HepG2 (cell line): ENCODE measurements at regions not wholly inside any gene's neighbourhood (a gene's known extent, or its start where the extent isn't known, plus 50 kb on each side); places are given as distances from the start of the nearest gene placed in this dataset.

ENCODE experiments used
- ATAC-seq: fragments of 200-7000 bp; cut with Tn5 transposase; 3 replicates; pipeline ENCODE4 v1.9.1; 2020; ENCODE audit warnings: mild to moderate bottlenecking, moderate library complexity
- BruUV-seq: library from RNA; stranded (reverse); fragments of 400-500 nt; replicated peaks from 2 replicates; lab custom pipeline; 2021; lab: Mats Ljungman, UMichigan
- CTCF ChIA-PET: fragments of 300-600 bp; formaldehyde crosslinking; extraction: SDS; loops from one replicate; lab custom pipeline; 2021; ENCODE audit warnings: low total read pairs, inconsistent platforms, low intra/inter-chr PET ratio; lab: Yijun Ruan, JAX
- POLR2A ChIA-PET: fragments of 350-600 bp; sonication (Branson Sonifier 250); formaldehyde crosslinking; loops from one replicate; lab custom pipeline; 2020; ENCODE audit warnings: antibody characterized with exemption, inconsistent platforms; lab: Yijun Ruan, JAX
- DNase-seq: peaks from one replicate; pipeline ENCODE4 v3.0.0-alpha.2; 2015; ENCODE audit warnings: low spot score
- FAIRE-seq: peaks from 3 replicates; lab custom pipeline; 2011; peaks lifted over from hg19 to GRCh38; lab: Jason Lieb, UNC
- H2AFZ ChIP-seq: one replicate; pipeline ENCODE4 v1.6.1; 2011; ENCODE audit warnings: low read length, inconsistent platforms
- H3K27ac ChIP-seq: fragments of 300-600 bp; 3 replicates; pipeline ENCODE4 v1.8.0; 2011; ENCODE audit warnings: mixed run types, mild to moderate bottlenecking, mixed read lengths, low read length, inconsistent platforms; ENCODE audit not compliant: insufficient read depth; ENCODE audit errors: extremely low read length
- H3K27me3 ChIP-seq, 2 experiments: fragments of 200-600 bp in 1 of 2; 2 replicates in 1 of 2; 3 replicates in 1 of 2; pipeline versions ENCODE4 v1.6.0 to v1.8.0; 2011; ENCODE audit warnings: low read length in 2 of 2, mild to moderate bottlenecking in 2 of 2, moderate library complexity in 2 of 2, inconsistent platforms in 1 of 2; ENCODE audit not compliant: insufficient read depth in 2 of 2, control insufficient read depth in 1 of 2
- H3K36me3 ChIP-seq, 2 experiments: fragments of 200-600 bp in 1 of 2; replicated peaks in 1 of 2; 2 replicates in 1 of 2; 3 replicates in 1 of 2; pipeline versions ENCODE4 v1.5.1 to v1.8.0; 2011; ENCODE audit warnings: low read length in 2 of 2, inconsistent platforms in 1 of 2; ENCODE audit not compliant: insufficient read depth in 2 of 2, control insufficient read depth in 1 of 2
- H3K4me1 ChIP-seq: 2 replicates; pipeline ENCODE4 v1.5.1; 2012; ENCODE audit warnings: low read length, inconsistent platforms; ENCODE audit not compliant: insufficient read depth
- H3K4me2 ChIP-seq: 2 replicates; pipeline ENCODE4 v1.6.0; 2011; ENCODE audit warnings: low read depth, low read length, inconsistent platforms
- H3K4me3 ChIP-seq, 3 experiments: fragments of 200-600 bp in 1 of 3; sonication (generic), shearing (Covaris generic) in 1 of 3; replicated peaks in 1 of 3; 2 replicates each; pipeline ENCODE4 v1.5.1; 2011 to 2016; ENCODE audit warnings: low read length in 3 of 3, inconsistent platforms in 2 of 3, low read depth in 2 of 3, mild to moderate bottlenecking in 2 of 3, control low read depth in 1 of 3, mixed read lengths in 1 of 3; ENCODE audit not compliant: insufficient read depth in 1 of 3
- H3K79me2 ChIP-seq: one replicate; pipeline ENCODE4 v1.6.1; 2011; ENCODE audit warnings: low read length, inconsistent platforms; ENCODE audit not compliant: insufficient read depth
- H3K9ac ChIP-seq: 2 replicates; pipeline ENCODE4 v1.6.0; 2011; ENCODE audit warnings: mild to moderate bottlenecking, low read depth, low read length, inconsistent platforms; ENCODE audit not compliant: insufficient read depth
- H3K9me3 ChIP-seq: 2 replicates; pipeline ENCODE4 v1.5.1; 2012; ENCODE audit warnings: mild to moderate bottlenecking, low read length
- H4K20me1 ChIP-seq: 2 replicates; pipeline ENCODE4 v1.6.0; 2011; ENCODE audit warnings: inconsistent platforms, mild to moderate bottlenecking, low read length, moderate library complexity; ENCODE audit not compliant: insufficient read depth
- ETS1 ChIP-seq: sonication (generic); formaldehyde crosslinking; IDR thresholded peaks from 2 replicates; pipeline ENCODE4 v1.4.0; 2020; ENCODE audit warnings: missing genetic modification reagents
- IRF1 ChIP-seq: sonication (generic); formaldehyde crosslinking; IDR thresholded peaks from 2 replicates; pipeline ENCODE4 v1.4.0; 2020; ENCODE audit warnings: low read depth, mild to moderate bottlenecking, missing genetic modification reagents
- KAT7 ChIP-seq: IDR thresholded peaks from 2 replicates; pipeline ENCODE4 v1.6.1; 2018; ENCODE audit warnings: borderline replicate concordance, missing compliant biosample characterization
- POLR2A ChIP-seq, 2 experiments: IDR thresholded peaks; 2 replicates each; pipeline ENCODE4 v1.6.1; 2011; ENCODE audit warnings: low read depth in 2 of 2, low read length in 2 of 2, mild to moderate bottlenecking in 1 of 2, moderate library complexity in 1 of 2; ENCODE audit not compliant: insufficient read depth in 1 of 2
- RBFOX2 ChIP-seq: fragments of 200-400 bp; formaldehyde crosslinking; IDR thresholded peaks from 2 replicates; pipeline ENCODE4 v1.6.1; 2017; ENCODE audit warnings: low read depth, mild to moderate bottlenecking, low read length
- RBM22 ChIP-seq: fragments of 200-400 bp; formaldehyde crosslinking; optimal IDR thresholded peaks from 2 replicates; pipeline ENCODE3; 2017; ENCODE audit warnings: mild to moderate bottlenecking, low read length, moderate library complexity
- SRSF1 ChIP-seq: fragments of 200-400 bp; formaldehyde crosslinking; optimal IDR thresholded peaks from 2 replicates; pipeline ENCODE3; 2017; ENCODE audit warnings: mild to moderate bottlenecking, low read depth, low read length, moderate library complexity
- USF2 ChIP-seq, 2 experiments: sonication (generic) in 1 of 2; formaldehyde crosslinking in 1 of 2; IDR thresholded peaks; 2 replicates each; pipeline versions ENCODE4 v1.5.1 to v1.6.1; 2011 to 2020; ENCODE audit warnings: borderline replicate concordance in 1 of 2, low read depth in 1 of 2, low read length in 1 of 2, mild to moderate bottlenecking in 1 of 2, missing genetic modification reagents in 1 of 2, moderate library complexity in 1 of 2
- ZNF30 ChIP-seq: sonication (generic); formaldehyde crosslinking; IDR thresholded peaks from 2 replicates; pipeline ENCODE4 v1.5.0; 2020; ENCODE audit warnings: mild to moderate bottlenecking, missing genetic modification reagents
- ZNF337 ChIP-seq: sonication (generic); formaldehyde crosslinking; IDR thresholded peaks from 2 replicates; pipeline ENCODE4 v1.5.1; 2020; ENCODE audit warnings: missing genetic modification reagents, low read depth, mild to moderate bottlenecking, borderline replicate concordance
- WGBS: methylation state at CpG from one replicate; pipeline ENCODE4 v1.1.6; 2017; ENCODE audit warnings: low lambda C conversion rate; 5-methylcytosine and 5-hydroxymethylcytosine counted together
- in situ Hi-C: cut with HindIII; loops from 2 replicates; pipeline ENCODE4 v1.10.0; 2017; ENCODE audit warnings: low pct_unique_long_range_greater_than_20kb; ENCODE audit not compliant: extremely low pct_ligation_motif_present
- intact Hi-C: fragments of 100-400 bp; cut with micrococcal nuclease; formaldehyde crosslinking; loops from one replicate; pipeline ENCODE4 v1.10.0; 2022; ENCODE audit not compliant: unreplicated experiment

DNA sequence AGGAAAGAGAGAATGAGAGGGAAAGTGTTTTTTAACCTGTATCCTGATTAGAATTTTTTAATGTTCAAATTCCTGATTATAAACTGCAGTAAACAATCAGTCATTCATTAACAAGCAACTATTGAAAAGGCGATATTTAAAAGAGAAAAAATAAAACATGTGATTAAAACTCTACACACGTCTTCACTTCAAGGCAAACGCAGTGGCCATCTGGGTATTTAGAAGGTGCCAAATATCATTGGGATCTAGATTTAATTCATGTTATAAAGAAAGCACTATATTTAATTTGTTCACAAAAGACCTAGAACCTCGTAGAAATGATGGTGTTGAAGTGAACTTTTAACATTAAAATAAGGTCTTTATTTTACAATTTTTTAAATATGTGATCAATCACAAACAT, 189.4 kb upstream of the KLF14 start:
- CTCF ChIA-PET, result no interaction called here
- TF ChIP-seq USF2 (IDR thresholded peaks at IDR 0.05; ENCODE audit: low read depth, low read length) (no peak), USF2 (CRISPR knock-in tag; IDR thresholded peaks at IDR 0.05; ENCODE audit: borderline replicate concordance) (no peak), RBFOX2 (0 out of 2 replicates have a peak, but pooled peaks have one; percentile 37)
- FAIRE-seq, result no peak

DNA sequence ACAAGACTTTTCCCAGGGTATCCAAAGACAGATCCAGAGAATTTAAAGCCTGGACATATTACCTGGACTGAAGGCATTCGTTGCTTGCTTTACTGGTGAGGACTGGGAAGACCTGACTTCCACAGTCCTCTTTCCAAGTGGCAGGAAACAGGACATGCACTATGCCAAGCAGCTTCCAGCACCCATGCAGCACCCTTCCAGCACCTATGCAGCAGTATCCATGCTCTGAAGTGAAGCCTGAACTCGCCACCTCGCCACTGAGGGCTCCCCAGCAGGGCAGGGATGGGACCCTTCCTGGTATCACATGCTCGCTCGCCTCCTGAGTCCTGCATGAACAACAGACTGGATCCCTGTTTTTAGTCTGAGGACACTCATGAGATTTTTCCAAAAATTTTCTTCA, 189.9 kb upstream of the KLF14 start:
- Histone ChIP-seq H3K79me2 (peaks cover 88% of the 10 kb centered on the region), H3K27ac (peak overlapping the region; percentile 78), H4K20me1 (peaks cover 4% of the 10 kb centered on the region; the same call in 1 of the 2 replicates), H3K9ac (peak overlapping the region; percentile 1; the same call in 1 of the 2 replicates), H3K9me3 (no peaks in the 10 kb centered on the region), H3K4me1 (peaks cover 91% of the 10 kb centered on the region), H2AFZ (no peak overlapping the region), H3K4me2 (peak overlapping the region; percentile 23; the same call in 1 of the 2 replicates), H3K27me3 (no peaks in the 10 kb centered on the region), H3K36me3 (peaks cover 5 to 32% of the 10 kb centered on the region in 2 experiments), H3K4me3 (no peak overlapping the region)
- FAIRE-seq (no peak), ATAC-seq (no peak), DNase-seq (no peak)
- in situ Hi-C loops (no loop called here), intact Hi-C loops (no loop called here)
- WGBS, result 82% methylated on average over 3 of the region's 5 CpGs
- BruUV-seq, result no TSS peak
- ChIA-PET CTCF (no interaction called here), POLR2A (interaction anchor here (2.4 kb wide), 1 partner anchor 18 kb away, joined by 13 read pairs; no protein-coding TSS in a partner anchor)
- no peak for TF ChIP-seq IRF1
- TF ChIP-seq KAT7 (CRISPR knock-in tag), result 0 out of 2 replicates have a peak, but pooled peaks have one; percentile 18
- no peak for TF ChIP-seq ZNF337 (CRISPR knock-in tag)
- no peak for TF ChIP-seq ETS1 (CRISPR knock-in tag)
- TF ChIP-seq RBM22, result peak; percentile 66
- TF ChIP-seq ZNF30 (CRISPR knock-in tag), result no peak
- TF ChIP-seq POLR2A (IDR thresholded peaks at IDR 0.05; ENCODE audit: insufficient read depth in 1 of 2, low read depth in 2 of 2, low read length in 2 of 2), result peak in 1 of 2 experiments; percentile 25; a peak in 1 of 4 replicates
- TF ChIP-seq SRSF1, result no peak

More for the DNA sequence above, 189.4 kb upstream of the KLF14 start:
- Histone ChIP-seq H3K36me3 (peaks cover 6 to 32% of the 10 kb centered on the region in 2 experiments), H3K9ac (no peak overlapping the region), H4K20me1 (peaks cover 4% of the 10 kb centered on the region; the same call in 1 of the 2 replicates), H3K4me2 (no peak overlapping the region), H3K9me3 (no peaks in the 10 kb centered on the region), H3K4me3 (no peak overlapping the region), H3K79me2 (peaks cover 89% of the 10 kb centered on the region), H3K27me3 (no peaks in the 10 kb centered on the region), H3K4me1 (peaks cover 94% of the 10 kb centered on the region), H2AFZ (no peak overlapping the region), H3K27ac (peak overlapping the region; percentile 78)
- in situ Hi-C loops (no loop called here), intact Hi-C loops (no loop called here)
- no TSS peak for BruUV-seq
- 84% methylated on average over 4 of the region's 4 CpGs for WGBS
- ATAC-seq (no peak), DNase-seq (no peak)
- POLR2A ChIA-PET, result interaction anchor here (0.8 to 2.0 kb wide), 5 partner anchors 19 to 38 kb away, joined by 3 to 11 read pairs (median 4); no protein-coding TSS in a partner anchor
